ENCODE measurements at regions not wholly inside any gene's neighbourhood (a gene's known extent, or its start where the extent isn't known, plus 50 kb on each side); places are given as distances from the start of the nearest gene placed in this dataset.

DNA sequence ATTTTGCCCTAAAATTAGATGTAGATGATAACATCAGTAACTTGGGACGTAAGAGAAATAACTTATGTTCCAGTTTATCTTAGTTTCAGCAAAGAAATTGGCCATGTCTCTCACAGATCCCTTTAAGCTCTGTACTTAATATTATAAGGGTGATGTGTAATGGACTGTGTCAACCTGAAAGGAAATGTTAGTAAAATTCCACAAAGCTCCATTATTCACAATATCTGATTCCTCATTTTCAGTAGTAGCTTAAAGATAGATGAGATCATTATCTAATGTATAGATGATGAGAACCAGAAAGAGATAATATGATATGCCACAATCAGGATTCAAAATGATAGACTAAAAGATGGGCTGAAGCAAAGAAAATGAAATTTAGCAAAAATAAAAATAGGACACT lies 316.8 kb upstream of the CHRM2 start:
- peak; percentile 89 for TF ChIP-seq GATA3 (IDR thresholded peaks at IDR 0.05; ENCODE audit: low read depth, low read length)
- TF ChIP-seq GATA2 (IDR thresholded peaks at IDR 0.05; ENCODE audit: low read depth, low read length) = peak; percentile 9; the same call in 1 of the 2 replicates

- TF ChIP-seq GATA3 (IDR thresholded peaks at IDR 0.05; ENCODE audit: low read depth, low read length) = no peak
- TF ChIP-seq GATA2 (IDR thresholded peaks at IDR 0.05; ENCODE audit: low read depth, low read length) = no peak
Measured at GRCh38 chr7:136549756-136550155, 318.7 kb upstream of the CHRM2 start.

DNA sequence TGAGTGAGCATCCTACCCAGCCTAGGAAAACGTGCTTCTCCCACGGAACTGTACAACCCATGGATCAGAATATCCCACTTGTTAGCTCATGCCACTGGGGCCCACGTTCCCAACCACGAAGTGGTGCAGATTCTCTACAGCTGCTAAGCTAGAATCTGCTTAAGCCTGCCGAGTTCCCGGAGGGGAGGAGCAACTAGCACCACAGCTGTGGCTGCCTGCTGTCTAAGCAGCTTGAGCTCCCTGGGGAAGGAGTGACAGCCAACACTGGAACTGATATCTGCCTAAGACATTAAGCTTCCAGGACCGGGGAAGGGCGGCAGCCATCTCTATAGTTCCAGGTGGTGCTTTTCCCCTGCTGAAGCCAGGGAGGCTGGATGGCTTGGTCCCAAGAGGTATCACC lies 334.7 kb upstream of the CHRM2 start:
- no peak for TF ChIP-seq GATA2 (IDR thresholded peaks at IDR 0.05; ENCODE audit: low read depth, low read length)
- TF ChIP-seq GATA3 (IDR thresholded peaks at IDR 0.05; ENCODE audit: low read depth, low read length) = no peak

DNA sequence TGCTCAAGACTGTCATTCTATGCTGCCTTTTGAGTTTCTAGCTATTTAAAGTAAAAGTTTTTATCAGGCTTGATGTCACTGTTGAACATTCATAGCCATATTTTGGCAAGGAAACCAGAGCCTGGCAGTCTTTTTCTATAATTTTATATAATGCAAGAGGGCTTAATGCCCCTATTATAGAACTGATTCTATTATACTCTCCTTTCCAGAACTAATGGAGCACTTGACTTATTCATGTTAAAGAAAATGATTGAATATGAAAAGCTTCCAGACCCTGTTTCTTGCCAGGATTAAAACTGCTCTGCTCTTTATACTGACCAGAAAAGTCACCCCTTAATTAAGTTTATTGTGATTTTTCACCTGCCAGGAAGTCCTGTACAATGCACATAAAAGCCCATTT lies 337.6 kb upstream of the CHRM2 start:
- TF ChIP-seq GATA3 (IDR thresholded peaks at IDR 0.05; ENCODE audit: low read depth, low read length) (no peak), GATA2 (IDR thresholded peaks at IDR 0.05; ENCODE audit: low read depth, low read length) (no peak)

- no peak for TF ChIP-seq GATA2 (IDR thresholded peaks at IDR 0.05; ENCODE audit: low read depth, low read length)
- no peak for TF ChIP-seq GATA3 (IDR thresholded peaks at IDR 0.05; ENCODE audit: low read depth, low read length)
Measured at GRCh38 chr7:136528329-136528728, 340.1 kb upstream of the CHRM2 start.

- TF ChIP-seq GATA3 (IDR thresholded peaks at IDR 0.05; ENCODE audit: low read depth, low read length) = no peak
- TF ChIP-seq GATA2 (IDR thresholded peaks at IDR 0.05; ENCODE audit: low read depth, low read length) = no peak
Measured at GRCh38 chr7:136527554-136527953, 340.9 kb upstream of the CHRM2 start.

- TF ChIP-seq GATA2 (IDR thresholded peaks at IDR 0.05; ENCODE audit: low read depth, low read length) = no peak
- no peak for TF ChIP-seq GATA3 (IDR thresholded peaks at IDR 0.05; ENCODE audit: low read depth, low read length)
Measured at GRCh38 chr7:136526408-136527105, 341.9 kb upstream of the CHRM2 start.

DNA sequence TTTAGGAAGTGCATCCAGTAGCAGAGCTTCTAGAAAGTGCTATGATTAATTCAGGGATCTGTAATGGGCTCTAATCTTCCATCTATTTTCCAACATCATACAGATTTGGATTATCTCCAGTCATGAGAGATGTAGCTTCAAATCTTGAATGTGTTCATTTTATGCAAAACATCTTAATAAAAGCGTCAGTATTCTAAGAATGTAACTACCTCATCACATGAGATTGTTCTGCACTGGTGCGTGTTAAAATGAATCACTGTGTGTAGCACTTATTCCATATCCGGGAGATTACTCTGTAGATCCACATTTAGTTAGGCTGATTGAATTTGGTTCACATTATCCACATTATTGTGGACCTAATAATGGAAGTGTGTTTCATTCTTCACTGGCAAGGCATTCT lies 344.9 kb upstream of the CHRM2 start:
- TF ChIP-seq GATA3 (IDR thresholded peaks at IDR 0.05; ENCODE audit: low read depth, low read length) (no peak), GATA2 (IDR thresholded peaks at IDR 0.05; ENCODE audit: low read depth, low read length) (no peak)

DNA sequence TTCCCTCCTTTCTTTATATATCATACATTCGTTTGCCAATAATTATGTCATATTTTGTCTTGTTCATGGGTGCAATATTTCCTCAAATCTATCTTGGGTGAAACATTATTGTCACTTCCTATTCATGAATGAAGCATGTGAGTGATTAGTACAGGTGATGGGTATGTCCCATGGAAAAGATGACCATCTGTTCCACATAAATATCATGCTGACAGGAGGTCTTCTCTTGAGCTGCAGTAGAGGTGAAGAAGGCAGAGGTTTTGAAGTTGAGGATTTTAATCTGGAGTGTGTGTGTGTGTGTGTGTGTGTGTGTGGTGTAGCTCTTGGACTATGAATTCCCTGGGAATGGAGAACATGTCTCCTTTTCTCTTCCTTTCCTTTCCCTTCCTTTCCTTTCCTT lies 350.5 kb upstream of the CHRM2 start:
- no peak for TF ChIP-seq GATA3 (IDR thresholded peaks at IDR 0.05; ENCODE audit: low read depth, low read length)
- TF ChIP-seq GATA2 (IDR thresholded peaks at IDR 0.05; ENCODE audit: low read depth, low read length) = no peak

DNA sequence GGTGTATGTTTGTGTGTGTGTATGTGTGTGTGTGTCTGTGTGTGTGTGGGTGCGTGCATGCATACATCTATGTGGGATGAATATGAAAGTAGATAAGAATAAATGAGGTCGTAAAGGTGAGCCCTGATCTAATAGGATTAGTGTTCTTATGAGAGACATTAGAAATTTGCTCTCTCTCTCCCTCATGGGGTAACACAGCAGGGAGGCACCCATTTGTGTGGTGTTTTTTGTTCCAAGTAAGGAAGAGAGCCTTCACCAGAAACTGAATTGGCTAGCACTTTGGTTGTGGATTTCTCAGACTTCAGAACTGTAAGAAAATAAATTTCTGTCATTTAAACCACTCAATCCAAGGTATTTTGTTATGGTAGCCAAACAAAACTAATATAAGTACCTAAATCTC lies 353.7 kb upstream of the CHRM2 start:
- no peak for TF ChIP-seq GATA2 (IDR thresholded peaks at IDR 0.05; ENCODE audit: low read depth, low read length)
- no peak for TF ChIP-seq GATA3 (IDR thresholded peaks at IDR 0.05; ENCODE audit: low read depth, low read length)

DNA sequence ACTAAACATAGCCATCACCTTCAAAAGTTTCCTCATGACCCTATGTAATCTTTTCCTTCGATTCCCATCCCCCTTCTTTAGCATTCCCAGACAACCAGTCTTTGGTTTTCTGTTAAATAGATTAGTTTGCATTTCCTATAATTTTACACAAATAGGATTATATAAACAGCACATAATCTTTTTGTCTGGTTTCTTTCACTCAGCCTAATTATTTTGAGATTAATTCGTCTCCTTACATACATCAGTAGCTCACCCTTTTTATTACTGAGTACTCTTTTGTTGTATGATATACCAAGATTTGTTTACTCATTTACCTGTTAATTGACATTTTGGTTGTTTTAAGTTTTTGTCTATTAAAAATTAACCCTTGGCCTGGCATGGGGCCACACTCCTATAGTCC lies 354.7 kb upstream of the CHRM2 start:
- no peak for TF ChIP-seq GATA2 (IDR thresholded peaks at IDR 0.05; ENCODE audit: low read depth, low read length)
- no peak for TF ChIP-seq GATA3 (IDR thresholded peaks at IDR 0.05; ENCODE audit: low read depth, low read length)

DNA sequence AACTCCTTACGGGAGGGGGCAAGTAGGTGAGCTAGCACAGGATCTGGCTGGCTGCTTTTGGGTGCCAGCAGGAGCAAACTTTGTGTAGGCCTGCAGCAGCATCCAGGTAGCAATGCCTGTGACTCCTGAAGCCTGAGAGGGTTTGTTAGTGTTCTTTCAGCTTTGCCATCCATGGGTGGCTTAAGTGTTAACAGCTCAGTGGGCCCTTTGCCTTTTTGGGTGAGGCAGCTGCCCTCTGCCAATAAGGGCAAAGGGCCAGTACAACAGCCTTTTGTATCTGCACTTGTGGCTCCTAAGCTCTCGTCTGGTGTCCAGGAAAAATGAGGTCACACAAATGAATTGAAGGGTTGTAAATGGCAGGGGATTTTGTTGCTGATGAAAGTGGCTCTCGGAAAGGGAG lies 359.0 kb upstream of the CHRM2 start:
- TF ChIP-seq GATA3 (IDR thresholded peaks at IDR 0.05; ENCODE audit: low read depth, low read length) = no peak
- TF ChIP-seq GATA2 (IDR thresholded peaks at IDR 0.05; ENCODE audit: low read depth, low read length) = no peak

GRCh38 chr7:136502162-136502561 lies 366.3 kb upstream of the CHRM2 start:
- TF ChIP-seq GATA2 (IDR thresholded peaks at IDR 0.05; ENCODE audit: low read depth, low read length) (no peak), GATA3 (IDR thresholded peaks at IDR 0.05; ENCODE audit: low read depth, low read length) (no peak)

- TF ChIP-seq GATA2 (IDR thresholded peaks at IDR 0.05; ENCODE audit: low read depth, low read length) (no peak), GATA3 (IDR thresholded peaks at IDR 0.05; ENCODE audit: low read depth, low read length) (no peak)
Measured at GRCh38 chr7:136501151-136501550, 367.3 kb upstream of the CHRM2 start.

GRCh38 chr7:136496551-136496950 lies 371.9 kb upstream of the CHRM2 start:
- TF ChIP-seq GATA2 (IDR thresholded peaks at IDR 0.05; ENCODE audit: low read depth, low read length) (no peak), GATA3 (IDR thresholded peaks at IDR 0.05; ENCODE audit: low read depth, low read length) (no peak)

GRCh38 chr7:136495081-136495480 lies 373.4 kb upstream of the CHRM2 start:
- TF ChIP-seq GATA2 (IDR thresholded peaks at IDR 0.05; ENCODE audit: low read depth, low read length) (no peak), GATA3 (IDR thresholded peaks at IDR 0.05; ENCODE audit: low read depth, low read length) (no peak)

All from SH-SY5Y (cell line).